WTC11 (cell line): ENCODE measurements at regions not wholly inside any gene's neighbourhood (a gene's known extent, or its start where the extent isn't known, plus 50 kb on each side); places are given as distances from the start of the nearest gene placed in this dataset.

Experiments used
- CBFB ChIP-seq: sonication (generic); formaldehyde crosslinking; IDR thresholded peaks from 2 replicates; pipeline ENCODE4 v1.8.1; 2022; ENCODE audit warnings: mild to moderate bottlenecking, low read depth, missing genetic modification reagents
- CTCF ChIP-seq: fragments of 200-600 bp; IDR thresholded peaks from 2 replicates; pipeline ENCODE4 v1.8.0; 2022; ENCODE audit warnings: antibody characterized with exemption
- TEAD4 ChIP-seq: sonication (generic); formaldehyde crosslinking; IDR thresholded peaks from 2 replicates; pipeline ENCODE4 v1.8.0; 2022; ENCODE audit warnings: mild to moderate bottlenecking, missing genetic modification reagents
- ZNF317 ChIP-seq: sonication (generic); formaldehyde crosslinking; IDR thresholded peaks from 2 replicates; pipeline ENCODE4 v1.8.1; 2023; ENCODE audit warnings: low read depth, mild to moderate bottlenecking, moderate library complexity, missing genetic modification reagents, borderline replicate concordance

DNA sequence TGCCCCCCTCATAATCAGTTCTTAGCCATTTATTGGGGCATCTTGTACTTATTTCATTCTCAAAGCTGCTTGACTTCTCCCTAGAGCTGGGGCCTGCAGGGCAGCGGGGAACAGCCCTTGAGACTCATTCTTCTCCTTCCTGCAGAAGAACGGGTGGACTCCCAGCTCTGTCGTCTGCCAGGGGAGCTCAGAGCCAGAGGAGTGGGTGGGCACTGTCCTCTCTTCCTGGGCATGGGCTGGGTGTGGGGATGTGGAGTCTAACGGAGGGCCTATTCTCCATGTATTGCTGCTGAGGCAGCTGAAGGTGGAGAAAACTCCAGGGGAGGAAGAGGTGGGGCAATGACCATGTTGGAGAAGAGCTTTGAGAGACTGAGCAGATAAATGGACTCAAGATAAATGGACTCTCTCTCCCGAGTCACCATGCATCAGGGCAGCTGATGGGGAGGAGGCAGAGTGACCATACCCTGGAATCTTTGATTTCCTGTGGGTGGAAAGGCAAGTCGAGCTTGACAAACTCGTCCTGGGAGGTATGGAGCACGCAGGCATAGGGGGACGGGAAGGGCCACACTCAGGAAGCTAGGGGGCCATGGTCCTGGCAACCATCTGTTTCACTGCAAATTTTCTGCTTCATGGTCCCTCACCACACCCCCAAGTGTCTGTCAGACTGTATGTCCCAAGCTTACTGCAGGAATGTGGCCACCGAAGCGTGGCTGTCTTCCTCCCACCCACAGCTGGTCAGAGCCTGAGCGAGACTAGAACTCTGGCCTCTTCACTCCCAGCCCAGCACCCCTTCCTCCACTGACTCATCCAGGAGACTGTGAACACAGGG lies 56.9 kb upstream of the ATP2B4 start:
- TF ChIP-seq CTCF (no peak), CBFB (no peak), TEAD4 (CRISPR knock-in tag) (no peak), ZNF317 (CRISPR knock-in tag) (no peak)
